ENCODE measurements at regions not wholly inside any gene's neighbourhood (a gene's known extent, or its start where the extent isn't known, plus 50 kb on each side); places are given as distances from the start of the nearest gene placed in this dataset.
"Not testable (repeated sequence)": the region's sequence is repeated elsewhere in the genome, so short reads cannot be mapped to it uniquely, and the experiment has no call there.

DNA sequence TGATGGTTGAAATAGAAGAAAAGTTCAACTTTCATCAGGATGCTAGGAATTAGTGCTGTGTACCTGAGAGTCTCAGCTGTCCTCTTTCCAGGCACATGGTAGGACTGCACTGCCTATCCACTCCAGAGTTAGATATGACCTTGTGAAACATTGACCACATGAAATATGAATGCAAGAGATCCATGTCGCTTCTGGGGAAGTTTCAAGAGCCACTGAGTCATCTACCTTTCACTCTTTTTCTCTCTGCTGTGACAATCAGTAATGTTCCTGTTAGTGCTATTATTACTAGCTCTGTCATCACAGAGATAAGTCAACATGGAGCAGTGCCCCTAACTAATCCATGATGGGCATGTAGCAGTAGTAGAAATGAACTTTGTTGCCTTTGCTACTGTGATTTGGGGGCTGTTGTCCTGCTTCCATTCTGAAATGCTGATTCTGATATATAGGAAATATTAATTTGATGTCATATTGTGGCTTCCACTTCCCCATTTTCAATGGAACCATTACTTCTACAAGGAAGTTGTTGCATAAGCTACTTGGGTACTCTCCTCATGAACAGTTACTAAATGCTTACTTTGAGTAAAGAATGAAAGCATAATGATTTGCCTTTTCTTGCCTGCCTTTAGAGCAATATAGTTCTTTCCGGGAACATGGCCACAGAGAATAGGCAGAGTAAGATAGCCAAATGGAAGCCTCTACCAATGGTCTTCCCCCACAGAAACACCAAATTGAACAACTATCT lies 192.8 kb upstream of the ZNF521 start:
- no peak for DNase-seq

- no peak for DNase-seq
Observed at GRCh38 chr18:25538175-25538922, 186.4 kb upstream of the ZNF521 start.

DNA sequence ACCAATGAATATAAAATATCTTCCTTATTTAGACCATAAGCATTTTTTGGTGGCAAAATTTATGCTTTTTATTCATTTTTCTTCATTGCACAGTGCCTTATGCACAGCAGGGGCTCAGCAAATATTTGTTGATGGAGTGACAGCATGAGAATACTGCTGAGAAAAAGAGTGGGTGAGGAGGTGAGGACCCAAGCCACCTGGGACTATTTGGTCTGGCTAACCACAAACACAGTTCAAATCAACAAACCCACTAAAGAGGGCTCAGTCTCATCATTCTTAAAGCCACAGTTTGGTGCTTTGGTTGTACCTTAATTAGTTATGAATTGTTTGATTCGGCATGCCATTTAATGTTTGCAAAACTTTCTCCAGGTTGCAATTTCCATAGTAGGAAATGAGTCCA lies 183.5 kb upstream of the ZNF521 start:
- no peak for DNase-seq

- DNase-seq, result no peak
Observed at GRCh38 chr18:25534401-25534800, 182.4 kb upstream of the ZNF521 start.

GRCh38 chr18:25533218-25533617 lies 181.3 kb upstream of the ZNF521 start:
- DNase-seq, result no peak

DNA sequence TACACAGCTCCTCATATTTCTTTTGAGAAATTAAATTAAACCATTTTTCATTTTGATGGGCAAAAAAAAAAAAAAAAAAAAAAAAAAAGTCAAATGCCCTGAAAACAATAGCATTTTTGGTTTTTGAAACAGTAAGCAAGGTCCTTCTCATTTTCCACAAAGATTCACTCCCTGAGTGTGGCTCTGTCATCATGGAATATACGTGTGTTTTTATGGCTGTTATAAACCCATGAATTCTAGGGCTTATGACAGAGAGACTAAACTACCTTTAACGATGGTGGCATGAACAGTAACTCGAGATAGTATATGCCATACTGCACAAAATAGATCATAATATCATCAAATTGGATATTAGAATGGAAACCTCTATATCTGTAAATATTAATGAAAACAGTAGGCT lies 179.2 kb upstream of the ZNF521 start:
- DNase-seq, result no peak

DNA sequence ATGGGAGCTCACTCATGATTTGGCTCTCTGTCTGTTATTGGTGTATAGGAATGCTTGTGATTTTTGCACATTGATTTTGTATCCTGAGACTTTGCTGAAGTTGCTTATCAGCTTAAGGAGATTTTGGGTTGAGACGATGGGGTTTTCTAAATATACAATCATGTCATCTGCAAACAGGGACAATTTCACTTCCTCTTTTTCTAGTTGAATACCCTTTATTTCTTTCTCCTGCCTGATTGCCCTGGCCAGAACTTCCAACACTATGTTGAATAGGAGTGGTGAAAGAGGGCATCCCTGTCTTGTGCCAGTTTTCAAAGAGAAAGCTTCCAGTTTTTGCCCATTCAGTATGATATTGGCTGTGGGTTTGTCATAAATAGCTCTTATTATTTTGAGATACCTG lies 173.8 kb upstream of the ZNF521 start:
- not testable (repeated sequence) for DNase-seq

DNA sequence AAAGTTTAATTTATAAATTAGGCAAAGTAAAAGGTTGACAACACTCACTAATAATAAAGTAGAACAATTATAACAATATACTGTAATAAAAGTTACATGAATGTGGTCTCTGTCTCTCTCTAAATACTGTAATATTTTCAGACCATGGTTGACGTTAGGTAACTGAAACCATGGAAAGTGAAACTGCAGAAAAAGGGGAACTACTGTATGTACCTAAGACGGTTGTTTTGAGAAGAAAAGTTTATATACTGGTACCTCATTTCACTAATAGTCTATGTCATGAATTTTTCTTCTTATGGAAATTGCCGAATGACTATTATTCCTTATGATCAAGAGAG lies 166.7 kb upstream of the ZNF521 start:
- no peak for DNase-seq

DNA sequence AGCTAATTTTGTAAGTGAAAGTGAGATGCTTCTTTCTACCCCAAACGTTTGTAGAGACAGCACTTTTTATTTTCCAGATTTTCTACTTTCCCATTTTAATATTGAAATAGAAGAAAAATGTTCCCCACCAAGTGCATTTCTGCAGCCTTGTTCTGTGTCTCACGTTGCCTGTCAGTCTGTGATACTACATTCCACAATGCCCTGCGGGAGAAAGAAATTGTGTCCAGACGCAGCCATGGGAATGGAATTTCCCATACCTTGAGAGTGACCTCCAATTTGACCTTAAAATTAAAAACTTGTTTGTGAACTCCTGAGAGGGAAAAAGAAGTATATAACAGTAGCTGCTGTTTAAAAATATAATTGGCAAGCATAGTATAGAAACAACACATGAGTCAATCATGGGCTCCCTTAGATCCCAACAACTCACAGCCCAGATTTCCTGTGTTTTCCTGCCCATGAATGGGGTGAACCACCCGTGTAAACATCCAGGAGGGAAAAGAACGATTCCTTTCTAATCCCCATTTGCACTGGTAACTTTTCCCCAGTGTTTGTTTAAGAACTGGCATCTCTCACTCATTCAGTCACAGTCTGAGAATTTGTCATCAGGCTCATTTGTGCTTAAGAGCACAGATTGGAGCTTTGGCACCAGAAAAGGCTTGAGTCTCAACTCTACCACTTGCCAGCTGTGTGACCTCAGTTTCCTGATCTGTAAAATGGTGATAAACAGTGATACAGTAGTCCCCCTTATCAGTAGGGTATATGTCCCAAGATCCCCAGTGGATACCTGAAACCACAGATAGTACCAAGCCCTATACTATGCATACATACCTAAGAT lies 166.1 kb upstream of the ZNF521 start:
- DNase-seq, result no peak

DNA sequence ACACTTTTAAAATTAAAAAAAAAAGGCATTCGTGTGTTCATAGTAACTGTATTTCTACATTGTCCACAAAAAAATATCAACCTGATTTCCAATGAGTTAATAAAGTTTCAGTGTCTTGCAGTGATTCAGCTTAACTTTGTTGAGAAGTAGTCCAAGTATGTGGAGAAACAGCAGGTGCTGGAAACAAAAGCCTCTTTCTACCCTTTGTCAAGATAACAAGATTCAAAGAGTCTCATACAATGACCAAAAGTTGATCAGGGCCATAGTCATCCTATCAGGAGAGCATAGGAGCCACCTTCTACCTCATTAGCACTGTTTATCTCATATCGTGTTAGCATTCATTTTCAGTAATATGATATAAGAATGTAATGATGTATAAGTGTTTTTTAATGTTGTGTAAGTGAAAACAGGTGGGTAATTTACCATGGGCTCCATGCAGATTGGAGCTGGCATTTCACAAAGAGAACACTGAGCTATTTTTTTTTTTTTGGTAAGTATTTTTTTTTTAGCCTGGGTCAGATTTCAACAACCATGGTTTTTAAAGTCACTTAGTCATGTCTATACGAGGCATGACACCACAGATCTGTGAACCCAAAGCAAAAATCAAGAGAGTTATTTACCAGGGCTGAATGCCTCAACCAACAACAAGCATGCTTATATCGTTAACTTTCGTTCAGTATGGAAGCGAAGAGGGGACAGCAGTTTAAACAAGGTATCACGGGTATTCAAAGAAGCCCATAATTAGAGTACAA lies 165.0 kb upstream of the ZNF521 start:
- no peak for DNase-seq

DNA sequence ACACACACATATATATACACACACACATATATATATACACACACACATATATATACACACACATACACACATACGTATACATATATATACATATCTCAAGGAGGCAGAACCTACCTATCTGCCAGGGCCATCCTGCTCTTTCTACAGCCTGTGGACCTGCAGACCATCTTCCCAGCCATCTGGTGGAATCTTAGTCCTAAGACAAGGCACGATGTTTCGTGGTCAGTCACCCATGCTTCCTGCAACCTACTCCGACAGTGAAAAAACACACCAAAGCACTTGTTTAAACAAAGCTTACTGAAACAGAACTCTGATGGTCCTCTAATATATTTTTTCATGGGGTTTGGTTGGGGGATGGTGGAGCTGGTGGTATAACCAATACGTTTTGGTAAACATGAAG lies 164.2 kb upstream of the ZNF521 start:
- no peak for DNase-seq

DNA sequence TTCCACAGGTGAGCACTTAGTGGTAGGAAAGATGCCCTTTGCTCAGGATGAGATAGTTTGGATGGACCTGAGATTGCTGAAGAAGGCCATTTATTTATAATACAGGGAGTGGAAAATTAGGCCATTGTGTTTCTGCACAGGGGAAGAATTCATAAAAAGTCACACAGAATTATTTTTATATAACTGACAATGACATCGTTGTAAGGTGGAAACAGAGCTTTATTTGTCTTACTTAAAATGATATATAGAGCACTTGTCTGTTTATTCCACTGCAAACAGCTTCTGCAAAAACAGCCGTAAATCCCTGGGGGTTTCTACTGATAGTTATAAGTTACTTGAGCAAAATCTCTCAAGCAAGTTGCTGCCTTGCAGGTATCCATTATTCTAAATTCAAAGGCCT lies 158.1 kb upstream of the ZNF521 start:
- no peak for DNase-seq

DNA sequence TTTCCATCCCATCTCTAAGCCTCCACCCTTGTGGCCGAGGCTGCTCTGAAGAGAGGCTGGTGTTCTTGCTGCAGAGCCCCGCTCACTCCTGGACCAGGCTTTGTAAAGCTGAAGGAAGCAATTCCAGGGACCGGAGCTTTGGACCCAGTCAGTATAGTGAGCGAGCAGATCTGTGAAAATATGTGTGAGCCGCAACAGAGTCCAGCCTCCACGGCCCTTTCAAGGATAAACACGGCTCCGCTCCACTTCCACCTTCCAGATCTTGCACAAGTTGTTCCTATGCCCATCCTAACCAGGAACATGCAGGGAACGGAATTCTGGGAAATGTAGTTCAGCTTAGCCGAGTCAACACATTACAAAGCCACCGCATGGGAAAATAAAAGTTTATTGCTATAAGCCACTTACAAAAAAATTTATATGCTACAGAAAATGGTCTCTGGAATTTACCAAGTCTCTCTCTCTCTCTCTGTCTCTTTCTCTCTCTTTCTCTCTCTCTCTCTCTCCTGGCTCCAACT lies 151.7 kb upstream of the ZNF521 start:
- DNase-seq, result no peak

DNA sequence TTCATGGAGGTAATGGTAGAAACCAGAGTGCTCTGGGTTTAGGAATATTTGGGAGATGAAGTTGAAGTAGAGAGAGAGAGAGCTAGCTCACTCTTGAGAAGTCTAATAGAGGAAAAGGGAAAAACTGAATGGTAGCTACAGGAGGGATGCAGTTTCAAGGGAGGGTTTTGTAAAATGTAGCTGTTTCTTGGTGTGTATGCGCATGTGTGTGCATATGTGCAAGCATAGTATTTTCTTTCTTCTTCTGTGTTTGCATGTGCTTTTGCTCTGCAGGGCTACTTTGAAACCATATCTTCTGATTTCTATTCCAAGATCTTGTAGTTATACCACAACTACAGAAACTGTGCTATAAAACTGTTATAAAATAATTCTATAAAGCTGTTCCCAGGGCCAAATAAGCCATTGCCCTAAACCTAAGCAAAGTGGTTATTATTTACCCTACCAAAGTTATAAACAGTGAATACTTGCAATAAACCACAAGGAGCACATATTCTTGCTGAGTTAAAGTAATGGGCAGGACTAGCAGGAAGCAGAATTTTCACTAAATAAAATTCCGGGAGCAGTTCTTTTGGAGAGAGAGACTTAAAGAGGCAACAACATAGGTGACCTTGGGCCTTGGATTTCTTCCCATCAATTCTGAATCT lies 145.3 kb upstream of the ZNF521 start:
- no peak for DNase-seq

- DNase-seq, result no peak
Observed at GRCh38 chr18:25496544-25496943, 144.6 kb upstream of the ZNF521 start.

DNA sequence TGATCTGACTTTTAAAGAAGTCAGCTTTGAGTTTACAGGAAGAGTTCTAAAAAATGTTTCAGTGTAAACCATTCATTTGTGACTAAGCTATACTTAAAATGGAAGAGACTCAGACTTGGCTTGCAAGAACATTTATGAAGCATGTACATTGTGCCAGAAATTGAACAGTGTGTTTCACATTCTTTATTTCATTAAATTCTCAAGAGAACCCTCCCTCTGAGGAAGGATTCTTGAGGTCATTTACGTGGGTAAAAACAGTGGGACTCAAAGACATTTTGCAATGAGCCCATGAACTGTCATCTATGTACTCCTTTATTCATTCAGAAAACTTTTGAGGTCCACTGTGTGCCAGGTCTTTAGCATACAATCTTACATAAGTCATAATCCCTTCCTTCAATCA lies 143.6 kb upstream of the ZNF521 start:
- DNase-seq, result no peak

DNA sequence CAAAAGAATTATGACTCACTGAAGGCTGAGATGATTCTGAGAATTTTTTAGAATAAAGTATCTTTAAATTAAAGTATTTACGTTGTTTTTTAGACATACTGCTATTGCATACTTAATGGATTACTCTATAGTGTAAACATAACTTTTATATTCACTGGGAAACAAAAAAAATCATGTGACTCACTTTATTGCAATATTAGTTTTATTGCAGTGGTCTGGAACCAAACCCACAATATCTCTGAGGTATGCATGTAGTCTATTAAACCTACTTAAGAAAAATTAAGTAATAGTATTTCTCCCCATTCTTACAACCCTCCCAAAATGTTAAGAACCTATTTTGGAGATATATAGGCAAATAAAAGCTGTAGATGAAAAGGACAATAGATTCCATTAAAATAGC lies 142.9 kb upstream of the ZNF521 start:
- no peak for DNase-seq

DNA sequence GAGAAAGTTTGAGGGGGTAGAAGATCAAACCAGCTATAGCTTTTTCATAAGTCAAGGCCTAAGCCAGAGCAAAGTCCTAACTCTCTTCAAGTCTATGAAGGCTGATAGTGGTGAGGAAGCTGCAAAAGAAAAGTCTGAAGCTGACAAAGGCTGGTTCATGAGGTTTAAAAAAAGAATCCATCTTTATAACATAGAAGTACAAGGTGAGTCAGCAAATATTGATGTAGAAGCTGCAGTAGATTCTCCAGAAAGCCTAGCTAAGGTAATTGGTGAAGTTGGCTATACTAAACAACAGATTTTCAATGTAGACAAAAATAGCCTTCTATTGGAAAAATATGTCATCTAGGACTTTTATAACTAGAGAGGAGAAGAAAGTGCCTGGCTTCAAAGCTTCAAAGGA lies 141.4 kb upstream of the ZNF521 start:
- no peak for DNase-seq

- no peak for DNase-seq
Observed at GRCh38 chr18:25490316-25490715, 138.3 kb upstream of the ZNF521 start.

DNA sequence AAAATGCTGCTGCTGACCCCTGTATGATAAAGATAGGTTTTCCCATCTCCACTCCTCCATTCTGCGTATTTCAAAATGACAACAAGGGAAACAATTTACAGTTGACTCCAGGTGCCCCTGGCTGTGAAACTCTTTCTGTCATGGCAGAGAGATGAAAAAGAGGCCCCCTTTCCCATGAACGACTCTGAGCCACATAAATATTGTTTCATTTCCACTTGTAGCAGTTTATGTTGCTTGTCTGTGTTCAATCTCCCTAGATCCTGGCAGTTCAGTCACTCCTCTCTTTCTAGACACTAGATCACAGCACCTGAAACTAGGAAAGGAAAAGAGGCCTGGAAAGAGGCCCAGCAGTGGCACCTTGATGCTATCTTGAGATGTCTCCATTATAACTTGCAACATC lies 121.0 kb upstream of the ZNF521 start:
- DNase-seq, result no peak

GRCh38 chr18:25470756-25471524 lies 119.0 kb upstream of the ZNF521 start:
- DNase-seq, result not testable (repeated sequence)

- no peak for DNase-seq
Observed at GRCh38 chr18:25470062-25470461, 118.1 kb upstream of the ZNF521 start.

All from activated T-cell treated with anti-CD3 and anti-CD28 coated beads for 4 hours (primary cell).